Liver (tissue), 7 donors: ENCODE measurements at regions not wholly inside any gene's neighbourhood (a gene's known extent, or its start where the extent isn't known, plus 50 kb on each side); places are given as distances from the start of the nearest gene placed in this dataset.

ENCODE experiments used
- DNase-seq: peaks from one replicate; pipeline ENCODE4 v3.0.0-alpha.2; 2017; ENCODE audit warnings: low spot score
- H3K27ac ChIP-seq, 2 donors: one replicate each; pipeline ENCODE4 v1.7.0; 2013; ENCODE audit warnings: inconsistent platforms in 2 of 2, low read length in 2 of 2, control low read depth in 1 of 2, low read depth in 1 of 2, mild to moderate bottlenecking in 1 of 2
- H3K27me3 ChIP-seq, 4 donors: one replicate each; pipeline versions ENCODE4 v1.6.1 to v1.7.0; 2013; ENCODE audit warnings: low read length in 3 of 4, inconsistent platforms in 1 of 4, mild to moderate bottlenecking in 1 of 4, moderate library complexity in 1 of 4; ENCODE audit not compliant: control insufficient read depth in 4 of 4, insufficient read depth in 4 of 4
- H3K36me3 ChIP-seq, 4 donors: one replicate each; pipeline versions ENCODE4 v1.6.1 to v1.7.0; 2013; ENCODE audit warnings: low read length in 3 of 4, mild to moderate bottlenecking in 3 of 4, low read depth in 1 of 4, moderate library complexity in 1 of 4; ENCODE audit not compliant: control insufficient read depth in 4 of 4, insufficient read depth in 3 of 4
- H3K4me1 ChIP-seq, 4 donors: one replicate each; pipeline versions ENCODE4 v1.6.1 to v1.7.0; 2013; ENCODE audit warnings: low read length in 3 of 4, mild to moderate bottlenecking in 3 of 4, moderate library complexity in 1 of 4; ENCODE audit not compliant: control insufficient read depth in 4 of 4, insufficient read depth in 4 of 4
- H3K4me3 ChIP-seq, 3 donors: one replicate each; pipeline versions ENCODE4 v1.6.1 to v1.7.0; 2013; ENCODE audit warnings: low read length in 3 of 3, control low read depth in 1 of 3, low read depth in 1 of 3, mild to moderate bottlenecking in 1 of 3
- H3K9ac ChIP-seq, 2 donors: one replicate each; pipeline ENCODE4 v1.7.0; 2013; ENCODE audit warnings: low read length in 2 of 2, mild to moderate bottlenecking in 2 of 2, moderate library complexity in 2 of 2, control low read depth in 1 of 2, low read depth in 1 of 2
- H3K9me3 ChIP-seq, 4 donors: one replicate each; pipeline versions ENCODE4 v1.6.1 to v1.7.0; 2013; ENCODE audit warnings: low read length in 3 of 4; ENCODE audit not compliant: control insufficient read depth in 4 of 4
- ATF3 ChIP-seq: IDR thresholded peaks from 2 replicates; pipeline ENCODE4 v1.6.1; 2016; ENCODE audit warnings: antibody characterized with exemption
- FOXA1 ChIP-seq: IDR thresholded peaks from 2 replicates; pipeline ENCODE4 v1.6.1; 2016; ENCODE audit warnings: antibody characterized with exemption
- FOXA2 ChIP-seq: IDR thresholded peaks from 2 replicates; pipeline ENCODE4 v1.6.1; 2016; ENCODE audit warnings: antibody characterized with exemption
- GABPA ChIP-seq, 2 donors: IDR thresholded peaks in 1 of 2; conservative IDR thresholded peaks in 1 of 2; 2 replicates each; pipeline ENCODE4 v1.6.1; 2016; ENCODE audit warnings: antibody characterized with exemption in 2 of 2, mild to moderate bottlenecking in 1 of 2, moderate library complexity in 1 of 2
- HNF4A ChIP-seq, 2 donors: conservative IDR thresholded peaks; 2 replicates each; pipeline ENCODE4 v1.6.1; 2016; ENCODE audit warnings: antibody characterized with exemption in 2 of 2, mild to moderate bottlenecking in 2 of 2
- HNF4G ChIP-seq: IDR thresholded peaks from 2 replicates; pipeline ENCODE4 v1.6.1; 2016; ENCODE audit warnings: antibody characterized with exemption
- JUND ChIP-seq, 2 donors: IDR thresholded peaks; 2 replicates each; pipeline ENCODE4 v1.6.1; 2016; ENCODE audit warnings: antibody characterized with exemption in 2 of 2
- MAX ChIP-seq: IDR thresholded peaks from 2 replicates; pipeline ENCODE4 v1.6.1; 2016; ENCODE audit warnings: antibody characterized with exemption
- SP1 ChIP-seq: IDR thresholded peaks from 2 replicates; pipeline ENCODE4 v1.6.1; 2018; ENCODE audit warnings: antibody characterized with exemption, mild to moderate bottlenecking
- TAF1 ChIP-seq: conservative IDR thresholded peaks from 2 replicates; pipeline ENCODE4 v1.6.1; 2016; ENCODE audit warnings: antibody characterized with exemption, mild to moderate bottlenecking
- YY1 ChIP-seq: IDR thresholded peaks from 2 replicates; pipeline ENCODE4 v1.6.1; 2016; ENCODE audit warnings: antibody characterized with exemption, mild to moderate bottlenecking
- ZBTB33 ChIP-seq: IDR thresholded peaks from 2 replicates; pipeline ENCODE4 v1.6.1; 2016; ENCODE audit warnings: antibody characterized with exemption
- WGBS: extraction: QIAGEN DNeasy Blood & Tissue Kit; methylation state at CpG from one replicate; pipeline ENCODE4 v1.1.7; 2013; 5-methylcytosine and 5-hydroxymethylcytosine counted together
- TF ChIP-seq, protein P1 (sequence below): IDR thresholded peaks from 2 replicates; pipeline ENCODE4 v1.6.1; 2016; ENCODE audit warnings: antibody characterized with exemption, mild to moderate bottlenecking
- donor health status: healthy.
- donor health status: healthy.
- donor health status: healthy.
- donor health status: healthy.

DNA sequence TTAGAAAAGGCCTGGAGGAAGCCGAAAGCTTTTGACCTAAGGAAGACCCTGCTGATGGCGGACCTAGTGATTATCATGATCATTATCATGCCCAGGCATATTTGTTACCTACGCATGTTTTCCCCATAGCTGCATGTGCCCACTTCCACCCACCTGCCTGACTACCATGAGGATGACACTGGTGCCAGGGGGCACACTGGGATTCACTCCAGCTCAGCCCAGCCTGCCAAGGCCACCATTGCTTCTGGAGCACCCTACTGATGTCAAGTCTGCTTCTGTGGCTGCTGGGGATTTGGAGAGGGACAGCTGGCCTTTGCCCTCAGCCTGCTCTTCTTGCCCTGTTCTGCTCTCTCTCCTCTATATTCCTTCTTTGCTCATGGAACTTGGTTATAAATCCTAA is 124.7 kb upstream of the NALF2 start:
- Histone ChIP-seq H3K4me1 (no peaks in the 10 kb centered on the region), H3K9me3 (peaks cover 0 to 4% (median 0%) of the 10 kb centered on the region in 4 donors), H3K27me3 (peaks cover 0 to 6% (median 0%) of the 10 kb centered on the region in 4 donors), H3K36me3 (no peaks in the 10 kb centered on the region), H3K27ac (no peak overlapping the region), H3K9ac (no peak overlapping the region), H3K4me3 (no peak overlapping the region)
- no peak for DNase-seq
- TF ChIP-seq FOXA1, result no peak
- no peak for TF ChIP-seq JUND (IDR thresholded peaks at IDR 0.05)
- no peak for TF ChIP-seq HNF4G
- TF ChIP-seq, protein P1, sequence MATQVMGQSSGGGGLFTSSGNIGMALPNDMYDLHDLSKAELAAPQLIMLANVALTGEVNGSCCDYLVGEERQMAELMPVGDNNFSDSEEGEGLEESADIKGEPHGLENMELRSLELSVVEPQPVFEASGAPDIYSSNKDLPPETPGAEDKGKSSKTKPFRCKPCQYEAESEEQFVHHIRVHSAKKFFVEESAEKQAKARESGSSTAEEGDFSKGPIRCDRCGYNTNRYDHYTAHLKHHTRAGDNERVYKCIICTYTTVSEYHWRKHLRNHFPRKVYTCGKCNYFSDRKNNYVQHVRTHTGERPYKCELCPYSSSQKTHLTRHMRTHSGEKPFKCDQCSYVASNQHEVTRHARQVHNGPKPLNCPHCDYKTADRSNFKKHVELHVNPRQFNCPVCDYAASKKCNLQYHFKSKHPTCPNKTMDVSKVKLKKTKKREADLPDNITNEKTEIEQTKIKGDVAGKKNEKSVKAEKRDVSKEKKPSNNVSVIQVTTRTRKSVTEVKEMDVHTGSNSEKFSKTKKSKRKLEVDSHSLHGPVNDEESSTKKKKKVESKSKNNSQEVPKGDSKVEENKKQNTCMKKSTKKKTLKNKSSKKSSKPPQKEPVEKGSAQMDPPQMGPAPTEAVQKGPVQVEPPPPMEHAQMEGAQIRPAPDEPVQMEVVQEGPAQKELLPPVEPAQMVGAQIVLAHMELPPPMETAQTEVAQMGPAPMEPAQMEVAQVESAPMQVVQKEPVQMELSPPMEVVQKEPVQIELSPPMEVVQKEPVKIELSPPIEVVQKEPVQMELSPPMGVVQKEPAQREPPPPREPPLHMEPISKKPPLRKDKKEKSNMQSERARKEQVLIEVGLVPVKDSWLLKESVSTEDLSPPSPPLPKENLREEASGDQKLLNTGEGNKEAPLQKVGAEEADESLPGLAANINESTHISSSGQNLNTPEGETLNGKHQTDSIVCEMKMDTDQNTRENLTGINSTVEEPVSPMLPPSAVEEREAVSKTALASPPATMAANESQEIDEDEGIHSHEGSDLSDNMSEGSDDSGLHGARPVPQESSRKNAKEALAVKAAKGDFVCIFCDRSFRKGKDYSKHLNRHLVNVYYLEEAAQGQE, result no peak
- TF ChIP-seq TAF1, result no peak
- no peak for TF ChIP-seq YY1
- 97% methylated on average over 3 of the region's 3 CpGs for WGBS

GRCh38 chrX:69374569-69374968 is 129.6 kb upstream of the NALF2 start:
- Histone ChIP-seq H3K9ac (no peak overlapping the region), H3K4me3 (no peak overlapping the region)
- no peak for DNase-seq

More at GRCh38 chrX:69374569-69374968, 129.6 kb upstream of the NALF2 start:
- 96% methylated on average over 1 of the region's 1 CpG for WGBS
- Histone ChIP-seq H3K4me1 (no peaks in the 10 kb centered on the region), H3K36me3 (no peaks in the 10 kb centered on the region), H3K27ac (no peak overlapping the region), H3K9me3 (peaks cover 0 to 4% (median 0%) of the 10 kb centered on the region in 4 donors), H3K27me3 (peaks cover 0 to 3% (median 0%) of the 10 kb centered on the region in 4 donors)
- TF ChIP-seq, protein P1, result no peak
- TF ChIP-seq TAF1, result no peak
- no peak for TF ChIP-seq ZBTB33
- no peak for TF ChIP-seq FOXA2
- no peak for TF ChIP-seq SP1
- TF ChIP-seq GABPA (IDR thresholded peaks at IDR 0.05 in 1 of 2, conservative IDR thresholded peaks at IDR 0.05 in 1 of 2), result no peak
- no peak for TF ChIP-seq JUND (IDR thresholded peaks at IDR 0.05)
- no peak for TF ChIP-seq ATF3
- TF ChIP-seq HNF4A (conservative IDR thresholded peaks at IDR 0.05), result no peak
- TF ChIP-seq YY1, result no peak
- TF ChIP-seq MAX, result no peak
